ENCODE measurements at regions not wholly inside any gene's neighbourhood (a gene's known extent, or its start where the extent isn't known, plus 50 kb on each side); places are given as distances from the start of the nearest gene placed in this dataset.

- TF ChIP-seq CTCF (IDR thresholded peaks at IDR 0.05) (no peak), EP300 (IDR thresholded peaks at IDR 0.05) (no peak), POLR2AphosphoS5 (IDR thresholded peaks at IDR 0.05) (no peak), POLR2A (IDR thresholded peaks at IDR 0.05) (no peak)
Measured at GRCh38 chr16:49195237-49195548, 86.4 kb downstream of the CBLN1 start.

Measured in suprapubic skin (tissue), 4 donors.